ENCODE measurements at regions not wholly inside any gene's neighbourhood (a gene's known extent, or its start where the extent isn't known, plus 50 kb on each side); places are given as distances from the start of the nearest gene placed in this dataset.
"Not testable (repeated sequence)": the region's sequence is repeated elsewhere in the genome, so short reads cannot be mapped to it uniquely, and the experiment has no call there.

DNA sequence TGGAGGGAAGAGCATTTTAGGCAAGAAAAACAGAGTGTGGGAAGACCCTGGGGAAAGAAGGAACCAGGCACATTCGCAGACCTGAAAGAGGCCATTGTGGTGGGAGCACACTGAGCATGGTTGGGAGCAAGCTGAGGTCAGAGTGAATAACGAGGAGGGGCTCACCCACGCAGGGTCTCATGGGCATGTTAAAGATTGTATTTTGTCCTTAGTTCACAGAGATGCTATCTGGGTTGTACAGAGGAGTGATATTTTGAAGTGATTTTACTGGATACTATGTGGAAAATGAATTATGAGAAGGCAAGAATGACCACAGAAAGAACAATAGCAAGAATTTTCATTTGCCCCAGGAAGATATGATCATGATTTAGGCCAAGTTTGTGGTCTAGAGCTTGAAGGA, 578.3 kb upstream of the NR5A2 start:
- no peak overlapping the region for H3K9ac ChIP-seq (ENCODE audit: low read depth, low read length)
- no peaks in the 10 kb centered on the region for H3K4me1 ChIP-seq (ENCODE audit: insufficient read depth, low read length)
- H3K9me3 ChIP-seq (ENCODE audit: control insufficient read depth, insufficient read depth, low read length), result no peaks in the 10 kb centered on the region
- H3K36me3 ChIP-seq (ENCODE audit: insufficient read depth, low read length), result no peaks in the 10 kb centered on the region

DNA sequence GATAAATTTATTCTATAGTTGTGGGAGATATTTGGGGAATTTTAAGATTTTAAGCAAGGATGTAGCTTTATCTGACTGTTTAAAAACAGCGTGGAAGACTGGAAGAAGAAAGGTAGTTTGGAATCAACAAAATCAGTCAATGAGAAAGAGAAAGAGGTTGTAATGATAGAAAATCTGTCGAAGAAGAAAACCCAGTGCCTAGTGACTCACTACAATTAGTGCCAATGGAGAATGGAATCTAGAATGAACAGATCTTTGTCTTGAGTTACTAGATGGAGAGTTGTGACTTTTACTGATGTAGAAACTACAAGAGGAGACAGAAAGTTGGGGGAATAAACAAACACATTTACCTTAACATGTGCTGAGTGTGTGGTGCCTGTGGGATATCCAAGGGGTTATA, 577.8 kb upstream of the NR5A2 start:
- Histone ChIP-seq H3K9ac (ENCODE audit: low read depth, low read length) (no peak overlapping the region), H3K36me3 (ENCODE audit: insufficient read depth, low read length) (no peaks in the 10 kb centered on the region), H3K4me1 (ENCODE audit: insufficient read depth, low read length) (no peaks in the 10 kb centered on the region), H3K9me3 (ENCODE audit: control insufficient read depth, insufficient read depth, low read length) (no peaks in the 10 kb centered on the region)

DNA sequence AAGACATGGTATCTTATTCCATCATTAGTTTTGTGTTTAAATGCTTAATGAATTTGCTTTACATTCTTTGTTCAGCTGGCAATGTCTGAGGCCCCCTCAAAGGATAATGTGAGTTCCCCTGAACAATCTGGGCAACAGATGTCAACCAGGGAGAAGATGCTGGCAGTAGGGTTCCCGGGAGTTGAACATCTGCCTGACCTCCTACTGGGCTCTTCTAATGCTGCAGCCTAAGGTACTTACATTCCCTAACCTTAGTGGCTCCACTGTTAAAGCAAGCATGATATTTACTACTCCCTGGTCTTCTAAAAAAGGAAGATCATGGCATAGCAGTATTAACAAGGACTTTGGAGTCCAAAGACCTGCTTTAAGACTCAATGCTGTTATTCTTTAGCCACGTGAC, 574.9 kb upstream of the NR5A2 start:
- no peaks in the 10 kb centered on the region for H3K4me1 ChIP-seq (ENCODE audit: insufficient read depth, low read length)
- no peak overlapping the region for H3K9ac ChIP-seq (ENCODE audit: low read depth, low read length)
- no peaks in the 10 kb centered on the region for H3K36me3 ChIP-seq (ENCODE audit: insufficient read depth, low read length)
- H3K9me3 ChIP-seq (ENCODE audit: control insufficient read depth, insufficient read depth, low read length), result no peaks in the 10 kb centered on the region

DNA sequence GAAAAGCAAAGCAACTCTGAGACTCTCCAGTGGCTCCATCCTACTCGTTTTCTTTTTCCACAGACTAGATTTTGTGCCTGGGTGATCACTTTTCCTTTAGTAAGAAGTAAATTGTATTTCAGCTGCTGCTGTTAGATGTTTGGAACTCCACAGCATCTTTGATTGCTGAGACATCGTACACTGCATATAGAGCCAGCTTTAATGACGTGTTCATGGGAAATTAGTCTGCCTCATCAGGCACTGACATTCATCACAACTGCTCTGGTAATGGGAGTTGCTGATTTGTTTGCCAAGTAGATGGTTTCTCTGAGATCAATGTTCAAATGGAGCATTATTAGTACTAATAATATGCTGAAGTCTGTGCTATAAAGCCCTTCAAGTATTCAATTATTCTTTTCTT, 573.8 kb upstream of the NR5A2 start:
- no peaks in the 10 kb centered on the region for H3K36me3 ChIP-seq (ENCODE audit: insufficient read depth, low read length)
- H3K4me1 ChIP-seq (ENCODE audit: insufficient read depth, low read length), result no peaks in the 10 kb centered on the region
- no peak overlapping the region for H3K9ac ChIP-seq (ENCODE audit: low read depth, low read length)
- H3K9me3 ChIP-seq (ENCODE audit: control insufficient read depth, insufficient read depth, low read length), result no peaks in the 10 kb centered on the region

DNA sequence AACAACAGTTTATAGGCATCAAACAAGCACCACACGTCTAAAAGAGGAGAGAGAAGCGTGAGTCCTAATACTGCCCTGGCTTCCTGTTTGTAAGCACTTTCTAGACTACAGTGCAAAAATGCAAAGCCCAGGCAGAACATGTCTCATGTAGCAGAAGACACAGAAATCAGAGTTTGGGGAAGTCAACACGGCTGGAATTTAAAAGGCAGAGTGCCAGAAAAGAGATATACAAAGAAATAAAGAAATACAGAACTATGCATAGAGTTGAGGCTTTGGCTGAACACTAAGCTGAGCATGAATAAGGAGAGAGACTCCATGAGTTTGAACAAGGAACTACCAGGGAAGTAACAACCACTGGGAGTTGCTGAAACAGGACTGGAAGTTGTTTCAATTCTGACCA, 566.6 kb upstream of the NR5A2 start:
- Histone ChIP-seq H3K36me3 (ENCODE audit: insufficient read depth, low read length) (no peaks in the 10 kb centered on the region), H3K9ac (ENCODE audit: low read depth, low read length) (no peak overlapping the region), H3K9me3 (ENCODE audit: control insufficient read depth, insufficient read depth, low read length) (no peaks in the 10 kb centered on the region), H3K4me1 (ENCODE audit: insufficient read depth, low read length) (no peaks in the 10 kb centered on the region)

DNA sequence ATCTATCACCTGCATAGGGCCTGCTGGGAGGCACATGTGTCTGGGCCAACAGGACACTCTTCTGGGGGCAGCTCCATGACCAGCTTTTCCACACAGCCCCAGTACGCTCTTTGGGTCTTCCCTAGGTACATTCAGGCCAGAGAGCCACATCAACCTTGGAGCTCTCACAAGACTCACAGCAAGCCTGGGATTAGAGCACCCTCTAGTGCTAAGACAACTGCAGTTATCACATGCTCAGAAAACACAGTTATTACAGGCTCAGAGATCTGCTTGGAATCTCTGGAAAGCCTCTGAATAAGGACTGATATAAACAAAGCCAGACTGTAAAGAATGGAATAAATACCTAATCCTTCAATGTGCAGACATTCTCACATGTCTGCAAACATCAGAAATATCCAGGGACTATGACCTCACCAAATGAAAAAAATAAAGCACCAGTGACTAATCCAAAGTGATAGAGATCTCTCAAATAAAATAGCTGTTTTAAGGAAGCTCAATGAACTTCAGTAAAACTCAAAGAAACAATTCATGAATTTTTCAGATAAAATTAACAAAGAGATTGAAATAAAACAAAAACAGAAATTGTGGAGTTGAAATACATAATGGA, 563.9 kb upstream of the NR5A2 start:
- no peaks in the 10 kb centered on the region for H3K4me1 ChIP-seq (ENCODE audit: insufficient read depth, low read length)
- no peak overlapping the region for H3K9ac ChIP-seq (ENCODE audit: low read depth, low read length)
- no peaks in the 10 kb centered on the region for H3K36me3 ChIP-seq (ENCODE audit: insufficient read depth, low read length)
- no peaks in the 10 kb centered on the region for H3K9me3 ChIP-seq (ENCODE audit: control insufficient read depth, insufficient read depth, low read length)

DNA sequence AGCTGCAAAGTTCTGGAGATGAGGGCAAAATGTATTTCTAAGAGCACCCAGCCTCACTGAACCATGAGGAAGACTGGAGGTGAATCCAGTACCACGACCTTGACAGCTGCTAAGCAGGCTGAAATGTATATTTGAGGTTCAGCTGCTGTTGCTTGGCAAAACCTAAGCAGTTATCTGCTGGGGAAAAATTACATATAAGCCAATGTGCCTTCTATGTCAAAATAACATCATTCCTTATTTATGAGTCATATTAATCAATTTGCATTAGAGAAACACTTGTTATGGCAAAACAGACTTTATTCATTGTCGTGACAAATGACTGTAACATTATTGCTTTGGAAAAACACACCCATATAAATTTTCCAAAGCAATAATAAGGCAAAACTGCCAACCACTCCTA, 560.5 kb upstream of the NR5A2 start:
- Histone ChIP-seq H3K9me3 (ENCODE audit: control insufficient read depth, insufficient read depth, low read length) (no peaks in the 10 kb centered on the region), H3K4me1 (ENCODE audit: insufficient read depth, low read length) (no peaks in the 10 kb centered on the region), H3K36me3 (ENCODE audit: insufficient read depth, low read length) (no peaks in the 10 kb centered on the region), H3K9ac (ENCODE audit: low read depth, low read length) (no peak overlapping the region)

DNA sequence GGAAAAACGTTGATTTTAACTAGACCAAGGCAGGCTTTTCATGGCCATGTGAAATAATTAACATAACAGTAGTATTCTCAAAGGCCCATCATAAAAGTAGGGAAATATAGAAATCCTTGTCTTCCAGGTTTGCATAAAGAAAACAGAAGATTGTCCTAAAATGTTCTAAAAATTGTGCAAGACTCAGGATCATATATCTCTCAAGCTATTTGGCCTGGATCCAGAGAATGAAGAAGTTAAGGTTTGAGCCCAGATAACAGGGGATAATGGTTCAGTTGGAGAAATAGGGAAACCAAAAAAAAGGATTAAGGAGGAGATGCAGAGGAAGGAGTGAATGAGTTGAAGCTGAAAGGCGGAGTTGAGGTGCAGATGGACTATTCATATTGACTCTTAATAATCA, 555.5 kb upstream of the NR5A2 start:
- H3K4me1 ChIP-seq (ENCODE audit: insufficient read depth, low read length), result no peaks in the 10 kb centered on the region

DNA sequence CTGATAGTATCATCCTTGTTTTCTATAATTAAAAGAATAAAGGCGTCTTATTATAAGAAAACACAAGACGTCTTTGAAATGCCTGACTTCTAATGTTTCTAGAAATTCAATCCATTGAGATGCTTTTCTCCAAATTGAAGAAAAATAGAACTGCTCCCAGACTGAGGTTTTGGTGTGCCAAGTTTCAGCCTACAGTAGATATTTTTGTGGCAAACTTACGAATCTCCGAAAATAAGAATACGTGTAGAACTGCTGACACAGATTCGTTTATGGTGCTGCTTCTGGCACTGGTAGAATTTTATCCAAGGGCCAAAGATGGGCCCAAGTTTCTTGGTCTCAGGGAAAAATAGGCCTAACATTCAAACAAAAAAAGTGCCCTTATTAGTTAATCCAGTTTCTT, 554.5 kb upstream of the NR5A2 start:
- H3K36me3 ChIP-seq (ENCODE audit: insufficient read depth, low read length), result no peaks in the 10 kb centered on the region
- H3K9me3 ChIP-seq (ENCODE audit: control insufficient read depth, insufficient read depth, low read length), result no peaks in the 10 kb centered on the region
- no peaks in the 10 kb centered on the region for H3K4me1 ChIP-seq (ENCODE audit: insufficient read depth, low read length)
- H3K9ac ChIP-seq (ENCODE audit: low read depth, low read length), result no peak overlapping the region

More for the DNA sequence above, 555.5 kb upstream of the NR5A2 start:
- Histone ChIP-seq H3K9ac (ENCODE audit: low read depth, low read length) (no peak overlapping the region), H3K36me3 (ENCODE audit: insufficient read depth, low read length) (no peaks in the 10 kb centered on the region), H3K9me3 (ENCODE audit: control insufficient read depth, insufficient read depth, low read length) (no peaks in the 10 kb centered on the region)

DNA sequence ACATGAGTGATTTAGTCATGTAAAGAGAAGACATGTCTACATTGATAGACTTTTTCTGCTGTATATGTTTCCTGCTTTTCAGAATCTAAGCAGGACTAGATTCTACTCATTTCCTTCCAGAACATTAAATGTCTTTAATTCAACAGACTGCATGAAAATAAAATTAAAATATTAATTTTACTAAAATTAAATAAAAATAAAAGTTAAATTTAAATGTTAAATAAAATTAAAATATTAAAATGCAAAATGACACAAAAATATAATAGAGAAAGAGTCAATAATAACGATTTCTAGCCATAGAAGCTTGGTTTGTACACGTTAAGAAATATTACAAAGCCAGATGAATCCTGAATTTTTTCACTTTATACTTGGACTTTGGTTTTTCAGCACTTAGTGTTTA, 552.8 kb upstream of the NR5A2 start:
- Histone ChIP-seq H3K36me3 (ENCODE audit: insufficient read depth, low read length) (no peaks in the 10 kb centered on the region), H3K9ac (ENCODE audit: low read depth, low read length) (no peak overlapping the region), H3K4me1 (ENCODE audit: insufficient read depth, low read length) (no peaks in the 10 kb centered on the region), H3K9me3 (ENCODE audit: control insufficient read depth, insufficient read depth, low read length) (no peaks in the 10 kb centered on the region)

DNA sequence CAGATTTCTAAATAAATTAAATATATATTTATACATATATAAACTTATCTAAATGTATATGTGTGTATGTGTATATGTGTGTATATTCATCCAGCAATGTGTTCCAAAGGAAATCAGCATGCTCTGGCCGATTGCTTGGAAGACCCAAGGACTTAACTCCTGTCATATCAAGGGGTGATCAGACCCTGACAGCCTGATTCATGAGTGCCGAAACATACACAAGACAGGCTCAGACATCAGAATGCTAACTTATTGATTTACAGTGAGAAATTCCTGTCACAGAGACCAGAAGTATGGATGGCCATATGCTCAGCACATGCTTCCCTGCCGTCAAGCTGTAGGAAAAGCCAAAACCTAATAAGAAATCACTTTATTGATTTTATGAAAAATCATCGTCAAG, 545.1 kb upstream of the NR5A2 start:
- no peak overlapping the region for H3K9ac ChIP-seq (ENCODE audit: low read depth, low read length)
- H3K4me1 ChIP-seq (ENCODE audit: insufficient read depth, low read length), result no peaks in the 10 kb centered on the region
- H3K9me3 ChIP-seq (ENCODE audit: control insufficient read depth, insufficient read depth, low read length), result no peaks in the 10 kb centered on the region
- H3K36me3 ChIP-seq (ENCODE audit: insufficient read depth, low read length), result no peaks in the 10 kb centered on the region

DNA sequence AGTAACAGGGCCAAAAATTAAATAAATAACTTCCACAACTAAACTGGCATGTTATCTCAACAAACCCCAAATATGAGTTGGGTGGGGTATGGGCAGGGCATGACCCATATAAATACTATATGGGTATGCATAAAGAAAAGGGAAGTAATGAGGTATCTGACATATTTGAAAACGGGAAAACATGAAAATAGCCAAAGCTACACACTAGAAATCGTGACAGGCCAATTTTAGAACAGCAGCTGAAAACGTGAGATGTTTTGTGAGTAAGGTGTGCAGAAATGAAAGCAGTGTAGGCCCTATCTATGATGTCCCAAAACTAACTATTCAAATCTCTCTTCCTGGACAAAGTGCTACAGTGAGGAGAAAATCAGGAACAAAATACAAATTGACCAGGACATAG, 537.9 kb upstream of the NR5A2 start:
- Histone ChIP-seq H3K36me3 (ENCODE audit: insufficient read depth, low read length) (no peaks in the 10 kb centered on the region), H3K4me1 (ENCODE audit: insufficient read depth, low read length) (peaks cover 8% of the 10 kb centered on the region; the same call in 1 of the 2 replicates), H3K9ac (ENCODE audit: low read depth, low read length) (no peak overlapping the region), H3K9me3 (ENCODE audit: control insufficient read depth, insufficient read depth, low read length) (no peaks in the 10 kb centered on the region)

DNA sequence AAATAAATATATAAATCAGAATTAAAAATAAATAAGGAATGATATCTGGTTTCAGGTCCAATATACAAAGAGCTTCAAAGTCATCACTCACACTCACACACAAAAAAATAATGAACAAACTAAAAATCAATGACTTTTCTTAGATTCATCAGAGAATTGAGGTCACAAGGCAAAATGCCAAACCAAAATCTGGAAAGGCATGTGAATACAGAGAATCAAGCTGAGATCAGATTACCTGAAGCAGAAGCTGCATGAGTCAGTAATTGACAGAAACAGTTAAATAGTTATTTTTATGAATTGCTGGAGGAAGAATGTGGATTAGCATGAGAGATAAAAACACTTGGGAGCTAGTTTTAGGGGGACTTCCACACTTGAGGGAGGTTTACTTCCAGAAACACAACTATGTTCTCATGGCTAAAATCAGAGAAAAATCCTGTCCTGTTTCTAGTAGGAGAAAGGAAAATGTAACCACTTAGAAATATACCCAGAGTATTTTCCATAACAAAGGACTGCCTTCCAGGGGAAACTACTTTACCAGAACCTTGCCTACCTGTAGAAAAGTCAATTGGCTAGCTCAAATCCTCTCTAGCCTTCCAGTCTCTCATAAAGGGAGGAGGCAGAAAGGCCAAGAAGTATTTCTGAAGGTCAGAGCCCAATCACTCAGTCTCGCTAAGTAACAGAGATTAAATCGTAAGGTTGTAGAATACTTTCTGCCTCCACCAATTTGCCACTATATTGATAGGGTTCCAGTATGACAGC, 536.6 kb upstream of the NR5A2 start:
- peaks cover 8% of the 10 kb centered on the region; the same call in 1 of the 2 replicates for H3K4me1 ChIP-seq (ENCODE audit: insufficient read depth, low read length)
- H3K9me3 ChIP-seq (ENCODE audit: control insufficient read depth, insufficient read depth, low read length), result no peaks in the 10 kb centered on the region
- H3K36me3 ChIP-seq (ENCODE audit: insufficient read depth, low read length), result no peaks in the 10 kb centered on the region
- H3K9ac ChIP-seq (ENCODE audit: low read depth, low read length), result no peak overlapping the region

DNA sequence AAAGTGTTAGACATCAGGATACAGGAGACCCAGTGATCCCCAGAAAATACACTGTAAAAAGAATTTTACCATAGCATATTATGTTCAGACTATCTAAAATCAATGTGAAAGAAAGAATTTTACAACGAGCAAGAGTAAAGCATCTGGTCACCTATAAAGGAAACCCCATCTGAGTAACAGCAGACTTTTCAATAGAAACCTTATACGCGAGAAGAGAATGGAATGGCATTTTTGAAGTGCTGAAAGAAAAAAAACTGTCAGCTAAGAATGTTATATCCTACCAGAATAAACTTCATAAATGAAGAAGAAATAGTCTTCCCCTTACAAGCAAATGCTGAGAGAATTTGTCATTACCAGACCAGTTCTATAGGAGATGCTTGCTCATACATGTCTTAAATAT, 532.1 kb upstream of the NR5A2 start:
- no peak overlapping the region for H3K9ac ChIP-seq (ENCODE audit: low read depth, low read length)
- no peaks in the 10 kb centered on the region for H3K9me3 ChIP-seq (ENCODE audit: control insufficient read depth, insufficient read depth, low read length)
- peaks cover 8% of the 10 kb centered on the region; the same call in 1 of the 2 replicates for H3K4me1 ChIP-seq (ENCODE audit: insufficient read depth, low read length)
- H3K36me3 ChIP-seq (ENCODE audit: insufficient read depth, low read length), result no peaks in the 10 kb centered on the region

DNA sequence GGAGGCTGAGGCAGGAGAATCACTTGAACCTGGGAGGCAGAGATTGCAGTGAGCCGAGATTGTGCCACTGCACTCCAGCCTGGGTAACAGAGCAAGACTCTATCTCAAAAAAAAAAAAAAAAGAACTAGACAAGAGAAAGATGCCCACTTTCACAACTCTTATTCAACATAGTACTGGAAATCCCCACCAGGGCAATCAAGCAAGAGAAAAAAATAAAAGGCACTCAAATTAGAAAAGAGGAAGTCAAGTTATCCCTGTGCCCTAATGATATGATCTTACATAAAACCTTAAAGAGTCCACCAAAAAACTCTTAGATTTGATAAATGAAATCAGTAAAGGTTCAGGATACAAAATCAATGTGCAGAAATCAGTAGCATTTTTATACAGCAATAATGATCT, 528.7 kb upstream of the NR5A2 start:
- H3K36me3 ChIP-seq (ENCODE audit: insufficient read depth, low read length); H3K9ac ChIP-seq (ENCODE audit: low read depth, low read length); H3K4me1 ChIP-seq (ENCODE audit: insufficient read depth, low read length); H3K9me3 ChIP-seq (ENCODE audit: control insufficient read depth, insufficient read depth, low read length): not testable (repeated sequence)
